DOHH2 (cell line): ENCODE measurements at regions not wholly inside any gene's neighbourhood (a gene's known extent, or its start where the extent isn't known, plus 50 kb on each side); places are given as distances from the start of the nearest gene placed in this dataset.

ENCODE experiments used
- H3F3A ChIP-seq: fragments of 200-600 bp; sonication (generic), shearing (Covaris generic); 2 replicates; pipeline ENCODE4 v1.6.0; 2016; ENCODE audit warnings: antibody characterized with exemption, mild to moderate bottlenecking; ENCODE audit not compliant: control insufficient read depth, insufficient read depth
- H3K27ac ChIP-seq: fragments of 200-600 bp; sonication (generic); 2 replicates; pipeline ENCODE4 v1.5.1; 2014; ENCODE audit warnings: low read depth, mild to moderate bottlenecking, low read length, moderate library complexity
- H3K27me3 ChIP-seq: fragments of 200-600 bp; sonication (generic); 2 replicates; pipeline ENCODE4 v1.6.1; 2014; ENCODE audit warnings: mild to moderate bottlenecking, low read length, mixed read lengths; ENCODE audit not compliant: control insufficient read depth
- H3K36me3 ChIP-seq: fragments of 200-600 bp; sonication (generic); 2 replicates; pipeline ENCODE4 v1.6.1; 2014; ENCODE audit warnings: mild to moderate bottlenecking, low read length, moderate library complexity, mixed read lengths; ENCODE audit not compliant: control insufficient read depth
- H3K4me1 ChIP-seq: fragments of 200-600 bp; sonication (generic); 2 replicates; pipeline ENCODE4 v1.6.1; 2014; ENCODE audit warnings: mild to moderate bottlenecking, low read length, mixed read lengths; ENCODE audit not compliant: control insufficient read depth
- H3K4me2 ChIP-seq: fragments of 200-600 bp; sonication (generic); 2 replicates; pipeline ENCODE4 v1.6.0; 2014; ENCODE audit warnings: mild to moderate bottlenecking, low read length, moderate library complexity
- H3K4me3 ChIP-seq: fragments of 200-600 bp; sonication (generic); 2 replicates; pipeline ENCODE4 v1.5.1; 2014; ENCODE audit warnings: mild to moderate bottlenecking, low read length, mixed read lengths
- H3K79me2 ChIP-seq: fragments of 200-600 bp; sonication (generic); 2 replicates; pipeline ENCODE4 v1.6.1; 2014; ENCODE audit warnings: mild to moderate bottlenecking, low read length, mixed read lengths; ENCODE audit not compliant: control insufficient read depth
- H3K9me2 ChIP-seq: fragments of 200-600 bp; sonication (generic); replicated peaks from 2 replicates; pipeline ENCODE4 v1.6.1; 2014; ENCODE audit warnings: mild to moderate bottlenecking, low read length, mixed read lengths; ENCODE audit not compliant: control insufficient read depth
- H3K9me3 ChIP-seq: fragments of 200-600 bp; sonication (generic); 2 replicates; pipeline ENCODE4 v1.6.1; 2014; ENCODE audit warnings: antibody characterized with exemption, low read length, mixed read lengths; ENCODE audit not compliant: control insufficient read depth, insufficient read depth
- H4K20me1 ChIP-seq: fragments of 200-600 bp; sonication (generic); 2 replicates; pipeline ENCODE4 v1.6.0; 2014; ENCODE audit warnings: low read depth, mild to moderate bottlenecking, antibody characterized with exemption, low read length, moderate library complexity; ENCODE audit not compliant: control insufficient read depth, insufficient read depth
- CTCF ChIP-seq: fragments of 200-600 bp; sonication (generic); IDR thresholded peaks from one replicate; pipeline ENCODE4 v1.5.1; 2014; ENCODE audit warnings: antibody characterized with exemption, mild to moderate bottlenecking, low read depth, low read length; ENCODE audit not compliant: poor library complexity, severe bottlenecking
- EZH2phosphoT487 ChIP-seq: fragments of 200-600 bp; sonication (generic); IDR thresholded peaks from 2 replicates; pipeline ENCODE4 v1.6.1; 2017; ENCODE audit warnings: borderline replicate concordance, mild to moderate bottlenecking, antibody characterized with exemption, low read length, moderate library complexity, mixed read lengths

DNA sequence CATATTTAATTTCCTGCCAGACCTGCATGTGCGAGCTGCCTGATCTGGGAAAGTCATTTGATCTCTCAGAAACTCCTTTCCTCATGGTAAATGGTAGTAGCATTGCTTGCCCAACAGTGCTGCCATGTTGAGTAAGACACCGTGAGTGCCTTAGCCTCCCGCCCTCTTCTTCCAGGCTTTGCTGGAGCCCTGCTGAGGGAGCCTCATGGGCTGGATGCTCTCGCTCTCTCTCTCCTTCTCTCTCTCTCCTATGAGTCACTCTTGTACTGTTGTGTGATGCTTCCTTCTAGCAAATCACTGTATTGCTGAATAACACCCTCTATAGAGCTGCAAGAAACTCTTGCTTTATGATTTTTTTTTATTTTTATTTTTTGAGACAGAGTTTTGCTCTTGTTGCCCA is 365.5 kb downstream of the UQCRFS1 start:
- H3F3A ChIP-seq: no peaks in the 10 kb centered on the region
- H4K20me1 ChIP-seq: no peaks in the 10 kb centered on the region

GRCh38 chr19:28846094-28846812 is 366.7 kb downstream of the UQCRFS1 start:
- no peak overlapping the region for H3K27ac ChIP-seq
- no peaks in the 10 kb centered on the region for H3K9me2 ChIP-seq
- H3K4me1 ChIP-seq: no peaks in the 10 kb centered on the region
- no peaks in the 10 kb centered on the region for H3K36me3 ChIP-seq
- no peaks in the 10 kb centered on the region for H4K20me1 ChIP-seq
- no peaks in the 10 kb centered on the region for H3F3A ChIP-seq
- H3K4me3 ChIP-seq: no peak overlapping the region
- H3K9me3 ChIP-seq: no peaks in the 10 kb centered on the region
- no peaks in the 10 kb centered on the region for H3K79me2 ChIP-seq
- no peaks in the 10 kb centered on the region for H3K27me3 ChIP-seq
- TF ChIP-seq EZH2phosphoT487 (no peak), CTCF (no peak)
- H3K4me2 ChIP-seq: no peak overlapping the region

More for the DNA sequence above, 365.5 kb downstream of the UQCRFS1 start:
- Histone ChIP-seq H3K4me3 (no peak overlapping the region), H3K4me2 (no peak overlapping the region), H3K9me2 (no peaks in the 10 kb centered on the region), H3K36me3 (no peaks in the 10 kb centered on the region), H3K79me2 (no peaks in the 10 kb centered on the region), H3K27me3 (no peaks in the 10 kb centered on the region), H3K4me1 (no peaks in the 10 kb centered on the region), H3K27ac (no peak overlapping the region), H3K9me3 (no peaks in the 10 kb centered on the region)
- TF ChIP-seq CTCF (no peak), EZH2phosphoT487 (no peak)

GRCh38 chr19:28843761-28844492 is 369.0 kb downstream of the UQCRFS1 start:
- H3K9me3 ChIP-seq: no peaks in the 10 kb centered on the region
- no peaks in the 10 kb centered on the region for H3F3A ChIP-seq
- H3K79me2 ChIP-seq: no peaks in the 10 kb centered on the region
- H3K4me3 ChIP-seq: no peak overlapping the region
- no peak overlapping the region for H3K4me2 ChIP-seq
- no peak overlapping the region for H3K27ac ChIP-seq
- H3K9me2 ChIP-seq: no peaks in the 10 kb centered on the region
- TF ChIP-seq EZH2phosphoT487: no peak
- TF ChIP-seq CTCF: no peak
- no peaks in the 10 kb centered on the region for H3K36me3 ChIP-seq
- H3K27me3 ChIP-seq: no peaks in the 10 kb centered on the region
- H3K4me1 ChIP-seq: no peaks in the 10 kb centered on the region
- H4K20me1 ChIP-seq: no peaks in the 10 kb centered on the region
